Neural cell (in vitro differentiated cells): ENCODE measurements at regions not wholly inside any gene's neighbourhood (a gene's known extent, or its start where the extent isn't known, plus 50 kb on each side); places are given as distances from the start of the nearest gene placed in this dataset.

Experiments
- EP300 ChIP-seq: fragments of 450-650 bp; conservative IDR thresholded peaks from 2 replicates; pipeline ENCODE4 v1.6.1; 2014; ENCODE audit warnings: antibody characterized with exemption, mild to moderate bottlenecking, moderate library complexity; ENCODE audit not compliant: poor library complexity, severe bottlenecking
- POLR2AphosphoS5 ChIP-seq: IDR thresholded peaks from 2 replicates; pipeline ENCODE4 v1.6.1; 2012
- RAD21 ChIP-seq: fragments of 450-650 bp; conservative IDR thresholded peaks from 2 replicates; pipeline ENCODE4 v1.6.1; 2014; ENCODE audit warnings: antibody characterized with exemption, mild to moderate bottlenecking, moderate library complexity
- SMC3 ChIP-seq: fragments of 450-650 bp; conservative IDR thresholded peaks from 2 replicates; pipeline ENCODE4 v1.6.1; 2014; ENCODE audit warnings: antibody characterized with exemption, mild to moderate bottlenecking, moderate library complexity; ENCODE audit not compliant: poor library complexity
- TAF1 ChIP-seq: IDR thresholded peaks from 2 replicates; pipeline ENCODE4 v1.6.1; 2012; ENCODE audit warnings: low read depth
- TF ChIP-seq, protein P1 (sequence below): fragments of 450-650 bp; IDR thresholded peaks from 2 replicates; pipeline ENCODE4 v1.5.1; 2014; ENCODE audit warnings: antibody characterized with exemption, mild to moderate bottlenecking, moderate library complexity; ENCODE audit not compliant: poor library complexity, severe bottlenecking

DNA sequence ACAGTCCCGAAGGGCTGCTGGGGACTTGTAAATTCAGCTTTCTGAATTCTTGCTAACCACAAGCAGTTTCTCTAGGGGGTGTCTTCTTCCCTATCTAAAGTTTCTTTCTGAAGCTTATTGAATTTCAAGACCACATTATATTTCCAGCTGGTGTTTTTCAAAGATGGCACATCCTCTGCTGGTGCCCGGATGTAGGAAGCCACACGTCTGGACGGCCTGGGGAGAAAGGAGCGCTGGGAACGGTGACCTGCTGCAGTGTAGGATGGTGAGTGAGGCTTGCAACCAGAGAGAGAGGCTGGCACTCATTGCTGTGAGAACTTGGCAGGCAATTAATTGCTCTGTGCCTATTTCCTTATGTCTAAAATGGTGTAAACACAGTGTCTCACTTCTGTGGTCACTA is 776.4 kb downstream of the TYW1 start:
- no peak for TF ChIP-seq TAF1
- TF ChIP-seq, protein P1, sequence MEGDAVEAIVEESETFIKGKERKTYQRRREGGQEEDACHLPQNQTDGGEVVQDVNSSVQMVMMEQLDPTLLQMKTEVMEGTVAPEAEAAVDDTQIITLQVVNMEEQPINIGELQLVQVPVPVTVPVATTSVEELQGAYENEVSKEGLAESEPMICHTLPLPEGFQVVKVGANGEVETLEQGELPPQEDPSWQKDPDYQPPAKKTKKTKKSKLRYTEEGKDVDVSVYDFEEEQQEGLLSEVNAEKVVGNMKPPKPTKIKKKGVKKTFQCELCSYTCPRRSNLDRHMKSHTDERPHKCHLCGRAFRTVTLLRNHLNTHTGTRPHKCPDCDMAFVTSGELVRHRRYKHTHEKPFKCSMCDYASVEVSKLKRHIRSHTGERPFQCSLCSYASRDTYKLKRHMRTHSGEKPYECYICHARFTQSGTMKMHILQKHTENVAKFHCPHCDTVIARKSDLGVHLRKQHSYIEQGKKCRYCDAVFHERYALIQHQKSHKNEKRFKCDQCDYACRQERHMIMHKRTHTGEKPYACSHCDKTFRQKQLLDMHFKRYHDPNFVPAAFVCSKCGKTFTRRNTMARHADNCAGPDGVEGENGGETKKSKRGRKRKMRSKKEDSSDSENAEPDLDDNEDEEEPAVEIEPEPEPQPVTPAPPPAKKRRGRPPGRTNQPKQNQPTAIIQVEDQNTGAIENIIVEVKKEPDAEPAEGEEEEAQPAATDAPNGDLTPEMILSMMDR: no peak
- TF ChIP-seq RAD21: no peak
- TF ChIP-seq POLR2AphosphoS5: no peak
- TF ChIP-seq SMC3: no peak
- TF ChIP-seq EP300: no peak
